IPS-NIHi11 (cell line): ENCODE measurements at regions not wholly inside any gene's neighbourhood (a gene's known extent, or its start where the extent isn't known, plus 50 kb on each side); places are given as distances from the start of the nearest gene placed in this dataset.

Experiments
- DNase-seq: peaks from one replicate; pipeline ENCODE4 v3.0.0; 2012; ENCODE audit warnings: mixed read lengths, low spot score

DNA sequence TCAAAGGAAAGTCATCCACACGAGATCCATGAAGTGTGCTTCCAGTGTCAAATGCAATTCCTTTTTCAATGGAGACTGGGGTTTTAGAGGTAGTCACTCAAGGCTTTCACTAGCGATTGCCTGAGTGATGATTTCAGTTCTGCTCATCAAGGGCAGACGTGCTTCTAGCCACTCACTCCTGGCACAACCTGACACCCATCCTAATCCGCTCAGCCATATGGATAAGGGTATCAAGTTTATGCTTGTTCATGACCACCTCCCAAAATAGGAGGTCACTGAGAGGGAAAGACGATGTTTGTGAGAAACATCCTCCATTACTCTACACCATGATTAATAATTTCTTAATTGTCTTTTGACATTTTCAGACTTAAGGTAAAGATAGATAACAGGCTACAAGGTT, 91.3 kb upstream of the HEY2 start:
- DNase-seq, result no peak

DNA sequence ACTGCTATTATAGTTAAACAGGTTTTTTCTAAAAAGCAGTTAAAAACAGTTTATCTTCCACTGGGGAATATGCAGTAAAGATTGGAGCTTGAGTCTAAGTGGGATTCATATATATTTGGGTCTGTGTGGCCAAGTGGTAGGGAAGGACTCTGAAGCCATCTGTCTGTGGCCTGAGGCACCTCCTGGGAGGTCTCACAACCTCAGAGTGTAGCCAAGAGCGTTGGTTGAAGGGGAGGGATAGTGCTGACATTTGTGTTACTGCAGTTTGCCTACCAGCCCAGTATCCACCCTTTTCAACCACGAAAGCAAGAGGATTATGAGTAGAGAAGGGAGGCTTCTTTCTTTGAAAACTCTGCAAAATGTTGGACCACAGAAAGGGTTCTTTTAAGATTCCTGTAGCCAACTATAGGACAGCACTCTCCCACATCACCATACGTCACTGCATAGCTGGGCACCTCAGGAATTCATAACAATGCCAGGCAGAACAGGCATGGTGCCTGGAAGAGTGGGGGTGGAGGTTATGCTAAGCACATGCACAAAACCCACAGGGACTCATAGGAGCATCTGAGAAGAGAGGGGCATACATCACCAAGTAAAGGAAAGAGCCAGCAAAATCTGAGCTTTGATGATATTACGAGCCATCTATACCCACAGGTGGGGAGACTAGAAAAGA, 90.5 kb upstream of the HEY2 start:
- no peak for DNase-seq

DNA sequence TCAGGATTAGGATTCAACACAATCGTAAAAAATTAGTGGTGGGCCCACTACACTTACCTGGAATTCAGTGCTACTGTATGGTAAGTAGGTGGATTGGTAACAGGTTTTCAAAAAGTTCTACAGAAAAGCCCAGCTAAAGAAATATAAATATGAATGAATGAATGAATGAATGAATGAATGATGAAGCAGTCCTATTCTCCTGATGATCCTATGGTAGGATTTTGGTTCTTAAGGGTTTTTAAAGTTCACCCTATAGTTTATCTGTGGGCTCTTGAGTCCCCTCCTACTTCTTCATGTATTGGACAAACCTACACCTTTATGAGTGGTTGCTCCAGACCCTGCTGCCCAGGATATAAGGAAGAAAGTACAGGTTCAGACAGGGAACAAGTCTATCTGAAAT, 89.5 kb upstream of the HEY2 start:
- DNase-seq, result no peak

DNA sequence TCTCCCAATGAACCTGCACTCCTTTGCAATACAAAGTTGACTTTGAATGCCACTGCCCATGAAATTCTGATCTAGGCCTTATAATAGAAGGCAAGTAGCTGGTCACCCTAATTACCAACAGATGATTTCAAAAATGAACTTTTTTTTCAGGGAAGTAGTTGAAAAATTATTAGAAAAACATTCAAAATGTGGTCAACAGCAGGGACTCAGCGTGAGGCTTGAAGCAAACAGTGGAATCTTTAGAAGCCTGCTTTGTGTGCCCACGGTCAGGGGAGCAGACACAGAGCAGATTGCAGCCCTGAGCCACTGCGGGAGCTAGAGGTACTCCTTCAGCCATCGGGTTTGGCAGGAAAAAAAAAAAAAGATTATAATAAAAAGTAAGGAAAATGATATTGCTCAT, 87.1 kb upstream of the HEY2 start:
- no peak for DNase-seq

DNA sequence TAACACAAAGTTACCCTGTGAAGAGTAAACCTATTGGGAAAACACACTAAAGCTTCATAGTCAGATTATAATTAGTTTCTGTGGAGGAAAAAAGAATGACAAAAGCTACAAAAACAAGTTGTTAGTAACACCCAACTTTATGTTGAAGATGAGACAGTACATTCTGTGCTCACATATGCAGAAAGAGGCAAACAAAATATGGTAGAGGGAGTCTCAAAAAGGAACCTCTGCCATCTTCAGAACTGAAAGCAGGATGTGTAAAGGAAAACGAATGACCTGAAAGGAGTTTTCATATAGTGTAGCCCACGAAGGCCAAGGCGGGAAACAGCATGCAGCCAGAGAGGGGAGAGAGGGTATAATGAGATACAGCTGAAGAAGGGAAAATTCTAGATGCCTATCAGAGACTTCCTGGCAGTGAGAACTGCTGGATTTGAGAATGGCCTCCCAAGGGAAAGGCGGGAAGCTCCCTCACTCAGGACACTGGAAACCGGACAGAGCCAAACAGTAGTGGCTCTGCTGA, 84.1 kb upstream of the HEY2 start:
- no peak for DNase-seq

DNA sequence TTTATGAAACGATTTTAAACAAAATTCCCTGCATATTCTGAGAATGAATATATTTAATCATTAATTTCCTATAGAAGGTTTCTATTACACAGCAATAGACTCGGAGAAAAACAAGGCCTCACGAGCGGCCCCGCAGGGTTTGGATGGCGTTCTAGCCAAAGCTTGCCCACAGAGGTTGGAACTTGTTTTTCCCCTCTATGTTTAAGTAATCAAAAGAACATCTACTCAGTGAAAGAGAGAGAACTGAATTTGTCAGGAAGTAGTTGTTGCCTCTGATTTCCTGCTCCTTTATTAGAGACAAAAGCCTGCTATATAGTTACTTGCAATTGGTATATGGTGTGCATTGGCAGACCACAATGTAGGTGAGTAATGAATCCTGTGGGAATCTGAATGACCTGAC, 82.1 kb upstream of the HEY2 start:
- DNase-seq, result no peak

DNA sequence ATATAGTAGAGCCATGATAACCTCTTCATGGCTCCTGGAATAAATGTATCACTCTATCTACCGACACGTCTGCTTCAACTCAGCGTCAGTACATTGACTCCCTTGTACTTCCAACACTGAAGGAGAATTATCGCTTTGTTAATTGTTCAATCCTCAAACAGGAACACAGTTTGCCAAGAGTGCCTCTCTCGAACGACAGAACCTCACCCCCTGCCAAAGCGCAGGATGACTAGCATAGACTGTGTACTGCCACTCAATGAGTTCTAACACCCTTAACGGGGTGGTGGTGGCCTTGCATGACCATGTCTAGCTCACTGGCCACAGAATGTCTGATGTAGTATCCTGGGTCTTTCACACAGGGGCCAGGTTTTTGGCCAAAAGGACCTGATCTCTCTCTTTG, 81.4 kb upstream of the HEY2 start:
- DNase-seq, result no peak

DNA sequence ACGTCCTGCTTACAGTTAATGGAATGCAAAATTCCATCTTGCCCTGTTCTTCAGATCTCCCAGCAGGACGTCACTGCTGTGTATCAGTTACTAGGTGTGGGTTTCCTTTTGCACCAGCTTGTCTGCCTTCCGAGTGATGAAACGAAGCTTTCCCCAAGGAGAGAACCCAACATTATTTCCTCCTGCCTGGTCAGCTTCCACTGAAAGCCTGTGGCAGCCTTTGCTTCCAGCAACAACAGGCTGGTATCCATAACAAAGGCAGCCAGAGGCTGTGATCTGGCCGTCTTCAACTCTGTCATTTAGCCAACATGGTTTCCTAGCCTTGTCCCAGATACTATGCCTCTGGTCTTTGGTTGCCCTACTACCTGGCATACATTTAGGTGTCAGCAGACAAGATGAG, 78.9 kb upstream of the HEY2 start:
- peak; percentile 67 for DNase-seq

DNA sequence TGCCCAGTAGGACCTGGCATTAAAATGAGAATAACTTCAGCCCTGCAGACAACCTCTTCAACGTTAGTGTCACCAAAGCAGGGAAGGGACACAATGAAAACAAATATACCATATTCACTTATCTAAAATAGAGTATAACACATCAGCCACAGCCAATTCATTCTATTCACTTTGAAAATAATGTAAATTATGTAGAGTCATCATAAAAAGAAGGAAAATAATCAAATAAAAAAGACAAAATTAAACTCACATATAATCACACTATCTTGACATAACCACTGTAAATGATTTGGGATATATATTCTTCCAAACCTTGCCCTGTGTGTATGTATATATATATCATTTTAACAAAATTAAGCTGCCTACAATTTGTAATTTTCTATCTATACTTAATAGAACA, 78.1 kb upstream of the HEY2 start:
- no peak for DNase-seq

DNA sequence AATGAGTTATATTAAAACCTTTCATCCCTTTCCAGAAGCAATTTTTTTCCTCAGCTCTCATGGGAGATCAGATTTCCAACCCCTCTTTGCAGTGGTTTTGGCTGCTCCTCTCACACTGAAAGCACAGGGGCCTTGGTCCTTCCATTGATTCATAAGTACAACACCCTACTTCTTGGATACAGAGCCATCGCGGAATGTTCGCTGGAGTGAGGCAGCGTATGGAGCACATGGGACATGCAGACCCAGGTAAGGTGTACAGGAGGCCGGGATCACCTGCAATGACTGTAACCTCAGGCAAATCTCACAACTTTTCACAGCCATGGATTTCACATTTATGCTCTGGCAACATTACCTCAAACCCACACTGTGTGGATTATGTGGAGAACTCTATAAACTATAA, 75.2 kb upstream of the HEY2 start:
- no peak for DNase-seq

DNA sequence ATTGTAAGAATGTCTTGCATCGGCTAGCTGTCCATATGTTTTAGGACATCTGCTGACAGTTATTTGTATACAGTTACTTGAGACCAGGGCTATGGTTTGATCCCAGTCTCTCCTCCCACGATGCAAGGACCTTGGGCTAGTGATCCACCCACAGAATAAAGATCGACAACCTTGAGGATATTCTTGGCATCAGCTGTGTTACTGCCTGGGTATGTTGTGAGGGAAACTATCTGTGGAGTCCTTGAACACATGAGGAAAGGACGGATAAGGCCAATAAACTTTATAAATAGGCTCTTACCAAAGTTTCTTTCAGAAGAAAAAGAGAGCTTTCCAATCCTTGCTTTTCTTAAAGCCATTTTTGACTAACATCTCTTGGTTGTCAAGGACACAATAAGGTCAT, 70.8 kb upstream of the HEY2 start:
- DNase-seq, result no peak

DNA sequence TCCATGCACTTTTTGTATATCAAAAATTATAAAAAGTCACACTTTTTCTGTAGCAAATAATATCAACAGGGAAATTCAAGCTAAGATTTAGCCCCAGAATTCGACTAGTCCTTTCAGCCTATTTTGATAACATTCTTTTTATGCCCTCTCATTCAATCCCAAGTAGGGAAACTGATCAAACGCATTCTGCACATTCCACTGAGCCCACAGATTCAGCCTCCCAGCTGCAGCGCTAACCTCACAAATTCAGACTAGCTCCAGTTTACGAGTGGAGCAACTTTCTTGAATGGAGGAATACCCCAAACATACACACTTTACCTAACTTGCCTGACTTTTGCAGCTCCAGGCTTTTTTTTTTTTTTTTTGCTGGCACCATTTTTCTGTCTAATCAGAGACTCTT, 70.3 kb upstream of the HEY2 start:
- DNase-seq, result no peak

DNA sequence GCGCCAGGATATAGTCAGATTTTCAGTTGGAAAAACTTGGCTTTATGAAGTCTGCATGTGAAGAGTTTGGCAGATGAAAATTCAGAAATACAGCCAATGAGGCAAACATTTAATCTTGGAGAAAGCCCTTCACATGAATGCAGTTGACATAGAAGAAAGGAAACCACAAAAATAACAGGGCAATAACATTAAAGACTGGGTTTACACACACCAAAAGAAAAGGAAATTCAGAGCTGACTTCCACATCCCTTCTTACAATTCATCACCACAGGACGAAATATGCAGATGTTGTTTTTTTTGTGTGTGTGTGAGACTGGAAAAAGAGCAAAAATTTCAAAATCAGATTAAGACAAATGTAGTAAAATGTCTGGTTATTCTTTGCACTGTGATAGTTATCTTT, 69.8 kb upstream of the HEY2 start:
- no peak for DNase-seq

DNA sequence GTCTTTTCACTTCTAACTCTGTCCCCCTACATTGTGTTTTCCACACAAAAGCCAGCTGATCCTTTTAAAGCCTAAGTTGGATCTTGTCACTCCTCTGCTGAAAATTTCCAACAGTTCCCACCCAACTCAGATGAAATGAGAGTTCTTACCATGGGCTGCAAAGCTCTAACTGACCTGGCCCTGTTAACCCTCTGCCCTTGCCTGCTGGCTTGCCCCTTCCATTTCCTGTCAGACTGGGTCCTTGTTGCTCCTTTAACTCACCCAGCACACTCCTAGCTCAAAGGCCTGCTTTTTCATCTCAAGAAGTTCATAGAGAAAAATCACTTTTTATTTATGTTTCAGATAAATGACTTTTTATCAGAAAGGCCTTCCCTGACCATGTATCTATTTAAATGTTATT, 66.5 kb upstream of the HEY2 start:
- DNase-seq, result no peak

DNA sequence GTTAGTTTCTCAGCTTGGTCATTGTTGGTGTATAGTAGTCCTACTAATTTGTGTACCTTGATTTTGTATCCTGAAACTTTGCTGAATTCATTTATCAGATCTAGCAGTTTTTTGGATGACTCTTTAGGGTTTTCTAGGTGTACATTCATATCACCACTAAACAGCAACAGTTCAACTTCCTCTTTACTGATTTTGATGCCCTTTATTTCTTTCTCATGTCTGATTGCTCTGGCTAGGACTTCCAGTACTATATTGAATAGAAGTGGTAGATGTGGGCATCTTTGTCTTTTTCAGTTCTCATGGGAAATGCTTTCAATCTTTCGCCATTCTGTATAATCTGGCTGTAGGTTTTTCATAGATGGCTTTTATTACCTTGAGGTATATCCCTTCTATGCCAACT, 61.3 kb upstream of the HEY2 start:
- DNase-seq, result no peak

DNA sequence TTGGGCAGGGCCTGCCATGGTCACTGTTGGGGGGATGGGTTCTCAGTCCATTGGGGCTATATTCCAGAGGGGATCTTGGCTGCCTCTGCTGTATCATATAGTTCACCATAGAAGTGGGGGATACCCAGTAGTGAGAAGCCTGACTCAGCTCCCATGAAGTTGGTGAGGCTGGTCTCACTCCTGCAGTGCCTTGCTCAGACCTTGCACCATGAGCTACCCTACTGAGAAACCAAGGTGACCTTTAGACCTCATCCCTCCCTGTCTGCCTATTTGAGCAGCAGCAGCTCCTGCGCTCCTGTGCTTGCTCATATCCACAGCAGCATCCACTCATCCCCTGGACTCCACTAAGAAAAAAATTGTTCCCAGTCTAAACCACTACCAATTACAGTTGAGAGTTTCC, 56.0 kb upstream of the HEY2 start:
- no peak for DNase-seq

DNA sequence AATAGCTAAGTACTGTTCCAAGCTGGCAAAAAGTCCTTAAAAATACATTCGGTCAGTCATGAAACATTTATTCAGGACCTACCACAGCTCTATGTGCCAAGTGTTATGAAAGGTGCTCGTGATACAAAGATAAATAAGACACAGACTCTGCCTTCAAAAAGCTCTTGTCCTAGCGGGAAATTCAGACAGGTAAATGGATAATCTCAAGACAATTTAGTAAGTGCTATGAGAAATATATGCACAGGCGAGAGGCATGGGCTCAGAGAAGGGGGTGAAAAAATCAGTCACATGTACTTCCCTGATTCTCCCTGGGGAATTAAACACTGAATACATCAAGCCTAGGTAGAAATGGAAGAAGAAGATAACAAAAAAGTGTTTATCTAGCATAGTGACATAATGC, 49.8 kb upstream of the HEY2 start:
- no peak for DNase-seq
